H1 (cell line): ENCODE measurements at regions not wholly inside any gene's neighbourhood (a gene's known extent, or its start where the extent isn't known, plus 50 kb on each side); places are given as distances from the start of the nearest gene placed in this dataset.

Experiments
- CTCF ChIA-PET: fragments of 300-600 bp; sonication (Branson Sonifier 250); formaldehyde crosslinking; loops from one replicate; lab custom pipeline; 2021; ENCODE audit not compliant: partially characterized antibody; lab: Charles Lee
- POLR2A ChIA-PET: fragments of 300-600 bp; sonication (Branson Sonifier 250); formaldehyde crosslinking; loops from one replicate; lab custom pipeline; 2021; ENCODE audit warnings: inconsistent platforms; ENCODE audit not compliant: partially characterized antibody; lab: Charles Lee
- DNase-seq, 2 experiments: peaks; one replicate each; pipeline versions ENCODE4 v3.0.0 to v3.0.0-alpha.2; 2010 to 2022; ENCODE audit warnings: low spot score in 2 of 2, low read depth in 1 of 2, mixed read lengths in 1 of 2
- FAIRE-seq: peaks from 2 replicates; lab custom pipeline; 2011; peaks lifted over from hg19 to GRCh38; lab: Jason Lieb, UNC
- H2AFZ ChIP-seq: 2 replicates; pipeline ENCODE4 v1.8.1; 2012; ENCODE audit warnings: low read length, inconsistent platforms
- H2AK5ac ChIP-seq: 2 replicates; pipeline ENCODE4 v1.6.1; 2013; ENCODE audit warnings: low read depth, low read length
- H2BK120ac ChIP-seq: replicated peaks from 2 replicates; pipeline ENCODE3; 2013; ENCODE audit warnings: low read depth, low read length, inconsistent platforms
- H2BK12ac ChIP-seq: 2 replicates; pipeline ENCODE4 v1.6.1; 2013; ENCODE audit warnings: low read depth, low read length
- H2BK15ac ChIP-seq: 2 replicates; pipeline ENCODE4 v1.6.1; 2013; ENCODE audit warnings: low read length
- H2BK20ac ChIP-seq: 2 replicates; pipeline ENCODE4 v1.6.1; 2013; ENCODE audit warnings: low read length
- H2BK5ac ChIP-seq: 2 replicates; pipeline ENCODE4 v1.6.1; 2013; ENCODE audit warnings: low read depth, low read length
- H3K14ac ChIP-seq: 2 replicates; pipeline ENCODE4 v1.6.1; 2013; ENCODE audit warnings: inconsistent platforms; ENCODE audit not compliant: insufficient read length
- H3K18ac ChIP-seq: 2 replicates; pipeline ENCODE4 v1.6.1; 2013; ENCODE audit warnings: low read length; ENCODE audit errors: extremely low read depth
- H3K23ac ChIP-seq: 2 replicates; pipeline ENCODE4 v1.6.1; 2013; ENCODE audit warnings: inconsistent platforms; ENCODE audit not compliant: insufficient read length
- H3K23me2 ChIP-seq: 2 replicates; pipeline ENCODE4 v1.6.1; 2013; ENCODE audit warnings: low read depth, low read length
- H3K27ac ChIP-seq: 2 replicates; pipeline ENCODE4 v1.6.1; 2011; ENCODE audit warnings: low read depth, low read length, inconsistent platforms
- H3K27me3 ChIP-seq, 4 experiments: replicated peaks in 1 of 4; 1 replicate in 1 of 4; 2 replicates in 3 of 4; pipeline versions ENCODE4 v1.6.1 to v1.8.1; 2011 to 2013; ENCODE audit warnings: low read length in 3 of 4, mild to moderate bottlenecking in 3 of 4, inconsistent platforms in 2 of 4, mixed read lengths in 2 of 4, moderate library complexity in 1 of 4; ENCODE audit not compliant: control insufficient read depth in 3 of 4, insufficient read depth in 3 of 4; ENCODE audit errors: extremely low read depth in 1 of 4
- H3K36me3 ChIP-seq, 4 experiments: 2 replicates each; pipeline versions ENCODE4 v1.6.1 to v1.8.1; 2011 to 2013; ENCODE audit warnings: mild to moderate bottlenecking in 4 of 4, low read length in 3 of 4, moderate library complexity in 2 of 4, control low read depth in 1 of 4, inconsistent platforms in 1 of 4; ENCODE audit not compliant: insufficient read depth in 4 of 4, control insufficient read depth in 2 of 4
- H3K4ac ChIP-seq: replicated peaks from 2 replicates; pipeline ENCODE3; 2013; ENCODE audit warnings: low read length, low read depth, mixed read lengths, inconsistent platforms; ENCODE audit not compliant: insufficient read length
- H3K4me1 ChIP-seq, 4 experiments: replicated peaks in 1 of 4; 1 replicate in 1 of 4; 2 replicates in 3 of 4; pipeline versions ENCODE4 v1.6.1 to v1.8.1; 2011 to 2013; ENCODE audit warnings: low read length in 3 of 4, inconsistent platforms in 2 of 4, mixed read lengths in 1 of 4; ENCODE audit not compliant: insufficient read depth in 4 of 4, control insufficient read depth in 3 of 4
- H3K4me2 ChIP-seq, 2 experiments: 2 replicates each; pipeline versions ENCODE4 v1.6.1 to v1.8.1; 2011 to 2013; ENCODE audit warnings: low read depth in 2 of 2, low read length in 2 of 2, control low read depth in 1 of 2, inconsistent platforms in 1 of 2, mild to moderate bottlenecking in 1 of 2; ENCODE audit not compliant: insufficient read depth in 1 of 2
- H3K4me3 ChIP-seq, 4 experiments: fragments of 200-600, 300-600 bp in 1 of 4; sonication (generic), shearing (Covaris generic), sonication (Bioruptor Twin) in 1 of 4; 2 replicates each; pipeline versions ENCODE4 v1.5.1 to v1.8.1; 2011 to 2016; ENCODE audit warnings: low read length in 4 of 4, low read depth in 3 of 4, control low read depth in 2 of 4, inconsistent platforms in 2 of 4, mild to moderate bottlenecking in 2 of 4, mixed read lengths in 1 of 4, moderate library complexity in 1 of 4; ENCODE audit not compliant: insufficient read depth in 2 of 4; ENCODE audit errors: extremely low read depth in 1 of 4
- H3K56ac ChIP-seq: replicated peaks from 2 replicates; pipeline ENCODE3; 2013; ENCODE audit warnings: low read depth, mild to moderate bottlenecking, mixed read lengths, low read length, inconsistent platforms; ENCODE audit not compliant: insufficient read length
- H3K79me1 ChIP-seq: 2 replicates; pipeline ENCODE4 v1.6.1; 2013; ENCODE audit warnings: low read depth, low read length, control low read depth
- H3K79me2 ChIP-seq, 2 experiments: 2 replicates each; pipeline versions ENCODE4 v1.6.1 to v1.8.1; 2012 to 2013; ENCODE audit warnings: low read length in 2 of 2, mild to moderate bottlenecking in 2 of 2, inconsistent platforms in 1 of 2; ENCODE audit not compliant: insufficient read depth in 2 of 2, control insufficient read depth in 1 of 2
- H3K9ac ChIP-seq, 4 experiments: replicated peaks in 1 of 4; 1 replicate in 1 of 4; 2 replicates in 3 of 4; pipeline versions ENCODE4 v1.6.1 to v1.8.1; 2011 to 2013; ENCODE audit warnings: low read depth in 3 of 4, low read length in 3 of 4, control low read depth in 2 of 4, mild to moderate bottlenecking in 2 of 4, moderate library complexity in 2 of 4, inconsistent platforms in 1 of 4; ENCODE audit errors: extremely low read depth in 1 of 4
- H3K9me3 ChIP-seq, 2 experiments: 2 replicates each; pipeline versions ENCODE4 v1.6.1 to v1.8.1; 2012 to 2013; ENCODE audit warnings: mild to moderate bottlenecking in 2 of 2, moderate library complexity in 2 of 2, control low read depth in 1 of 2, inconsistent platforms in 1 of 2, low read depth in 1 of 2, low read length in 1 of 2, mixed read lengths in 1 of 2; ENCODE audit not compliant: insufficient read depth in 2 of 2
- H4K20me1 ChIP-seq, 2 experiments: replicated peaks in 1 of 2; 2 replicates each; pipeline versions ENCODE3 to v1.8.1; 2011 to 2013; ENCODE audit warnings: inconsistent platforms in 2 of 2, low read length in 2 of 2, mild to moderate bottlenecking in 1 of 2; ENCODE audit not compliant: insufficient read depth in 2 of 2, control insufficient read depth in 1 of 2
- H4K5ac ChIP-seq: 2 replicates; pipeline ENCODE4 v1.6.1; 2013; ENCODE audit warnings: low read length, low read depth, mixed read lengths, inconsistent platforms; ENCODE audit not compliant: insufficient read length
- H4K8ac ChIP-seq: 2 replicates; pipeline ENCODE4 v1.8.0; 2013; ENCODE audit warnings: mild to moderate bottlenecking, moderate library complexity, low read length, inconsistent platforms; ENCODE audit not compliant: insufficient read depth; ENCODE audit errors: extremely low read depth
- H4K91ac ChIP-seq: replicated peaks from 2 replicates; pipeline ENCODE3; 2013; ENCODE audit warnings: low read length, mixed read lengths, inconsistent platforms; ENCODE audit not compliant: insufficient read length
- ASH2L ChIP-seq: fragments of 200-600, 300-600 bp; sonication (generic); IDR thresholded peaks from one replicate; pipeline ENCODE4 v1.7.1; 2017; ENCODE audit warnings: low read length
- ATF2 ChIP-seq: IDR thresholded peaks from 2 replicates; pipeline ENCODE4 v1.6.1; 2012; ENCODE audit warnings: low read length, inconsistent platforms
- BACH1 ChIP-seq: IDR thresholded peaks from 2 replicates; pipeline ENCODE4 v1.6.1; 2012; ENCODE audit warnings: low read length, improper control_type of control experiment
- CBX5 ChIP-seq: fragments of 300-800, 300-1000 bp; sonication (generic); IDR thresholded peaks from 2 replicates; pipeline ENCODE4 v1.7.1; 2016; ENCODE audit warnings: antibody characterized with exemption, low read length, low read depth
- E2F6 ChIP-seq: IDR thresholded peaks from 2 replicates; pipeline ENCODE4 v1.6.1; 2012; ENCODE audit warnings: inconsistent platforms
- HDAC2 ChIP-seq, 2 experiments: fragments of 300-600 bp in 1 of 2; sonication (generic) in 1 of 2; IDR thresholded peaks; 2 replicates each; pipeline ENCODE4 v1.6.1; 2011 to 2012; ENCODE audit warnings: low read depth in 2 of 2, low read length in 2 of 2, mild to moderate bottlenecking in 2 of 2, moderate library complexity in 2 of 2, borderline replicate concordance in 1 of 2, inconsistent platforms in 1 of 2
- HDAC6 ChIP-seq: IDR thresholded peaks from one replicate; pipeline ENCODE4 v1.7.1; 2012; ENCODE audit warnings: low read depth, mild to moderate bottlenecking, inconsistent platforms, low read length, moderate library complexity
- KDM1A ChIP-seq: fragments of 200-600, 300-600 bp; sonication (generic); IDR thresholded peaks from 2 replicates; pipeline ENCODE4 v1.7.1; 2016; ENCODE audit warnings: mild to moderate bottlenecking, low read length, borderline replicate concordance
- MAFK ChIP-seq: IDR thresholded peaks from 2 replicates; pipeline ENCODE4 v1.6.1; 2012; ENCODE audit warnings: low read depth, mild to moderate bottlenecking, improper control_type of control experiment, low read length
- POLR2AphosphoS5 ChIP-seq: IDR thresholded peaks from 2 replicates; pipeline ENCODE4 v1.6.1; 2011; ENCODE audit warnings: low read depth, low read length
- TAF7 ChIP-seq: optimal IDR thresholded peaks from 2 replicates; pipeline ENCODE3; 2011; ENCODE audit warnings: low read depth, mild to moderate bottlenecking, inconsistent platforms, low read length, moderate library complexity, borderline replicate concordance

GRCh38 chr6:126432564-126432963, 92.6 kb downstream of the CENPW start:
- no peak overlapping the region for H3K4me2 ChIP-seq
- no peaks in the 10 kb centered on the region for H3K9me3 ChIP-seq
- no peak overlapping the region for H2BK15ac ChIP-seq
- no peak overlapping the region for H3K56ac ChIP-seq
- CTCF ChIA-PET = interaction anchor here (0.7 to 0.9 kb wide), 2 partner anchors 11 to 698 kb away, joined by 3 to 4 read pairs; no protein-coding TSS in a partner anchor
- H2BK12ac ChIP-seq = no peak overlapping the region
- no peak overlapping the region for H2BK120ac ChIP-seq
- no peaks in the 10 kb centered on the region for H3K36me3 ChIP-seq
- no peak overlapping the region for H3K4me3 ChIP-seq
- H3K4ac ChIP-seq = no peak overlapping the region
- no peak overlapping the region for H3K9ac ChIP-seq
- H4K20me1 ChIP-seq = no peaks in the 10 kb centered on the region
- H2BK5ac ChIP-seq = no peak overlapping the region
- no peaks in the 10 kb centered on the region for H3K27me3 ChIP-seq
- no peaks in the 10 kb centered on the region for H3K79me1 ChIP-seq
- H2AK5ac ChIP-seq = no peak overlapping the region
- no peak overlapping the region for H3K27ac ChIP-seq
- no peak overlapping the region for H2BK20ac ChIP-seq
- no peaks in the 10 kb centered on the region for H3K79me2 ChIP-seq
- no peak overlapping the region for H3K18ac ChIP-seq
- H4K8ac ChIP-seq = no peak overlapping the region
- POLR2A ChIA-PET = no interaction called here
- peaks cover 0 to 3% (median 2%) of the 10 kb centered on the region in 4 experiments; a peak in 2 of 7 replicates for H3K4me1 ChIP-seq
- no peak overlapping the region for H4K91ac ChIP-seq
- no peak for DNase-seq
- no peak overlapping the region for H4K5ac ChIP-seq
- no peak for FAIRE-seq
- H3K23ac ChIP-seq = no peak overlapping the region
- TF ChIP-seq POLR2AphosphoS5 (no peak), E2F6 (no peak), CBX5 (no peak), ATF2 (no peak), KDM1A (no peak), HDAC6 (no peak), BACH1 (no peak), MAFK (no peak), HDAC2 (IDR thresholded peaks at IDR 0.05; ENCODE audit: borderline replicate concordance in 1 of 2, low read depth in 2 of 2, low read length in 2 of 2) (no peak), TAF7 (no peak), ASH2L (no peak)
- H2AFZ ChIP-seq = no peak overlapping the region
- H3K23me2 ChIP-seq = no peaks in the 10 kb centered on the region
- H3K14ac ChIP-seq = no peak overlapping the region
